ENCODE measurements at regions not wholly inside any gene's neighbourhood (a gene's known extent, or its start where the extent isn't known, plus 50 kb on each side); places are given as distances from the start of the nearest gene placed in this dataset.

GRCh38 chr9:82539856-82540579 lies 522.9 kb downstream of the RASEF start:
- peaks cover 0 to 4% (median 0%) of the 10 kb centered on the region in 5 donors for H3K4me1 ChIP-seq (ENCODE audit: control insufficient read depth in 5 of 5, insufficient read depth in 5 of 5, low read length in 5 of 5)
- ATAC-seq (ENCODE audit: insufficient read depth, low FRiP score): no peak
- 48 to 76% methylated on average over 2 of the region's 2 CpGs for WGBS, 2 donors

GRCh38 chr9:82543726-82544125 lies 519.2 kb downstream of the RASEF start:
- no peak for ATAC-seq (ENCODE audit: insufficient read depth, low FRiP score)
- no peak overlapping the region for H3K9ac ChIP-seq (ENCODE audit: insufficient read depth in 1 of 2, low read length in 2 of 2)
- H3K27ac ChIP-seq (ENCODE audit: low read depth in 1 of 2, low read length in 1 of 2): no peak overlapping the region

More at GRCh38 chr9:82539856-82540579, 522.9 kb downstream of the RASEF start:
- DNase-seq: no peak
- Histone ChIP-seq H3K27me3 (ENCODE audit: control insufficient read depth in 3 of 3, insufficient read depth in 3 of 3, low read length in 2 of 3) (no peaks in the 10 kb centered on the region), H3K9ac (ENCODE audit: insufficient read depth in 1 of 2, low read length in 2 of 2) (no peak overlapping the region), H3K36me3 (ENCODE audit: control insufficient read depth in 4 of 4, insufficient read depth in 4 of 4, low read length in 4 of 4) (no peaks in the 10 kb centered on the region), H3K27ac (ENCODE audit: low read depth in 1 of 2, low read length in 1 of 2) (no peak overlapping the region), H3K4me3 (no peak overlapping the region), H3K9me3 (ENCODE audit: control insufficient read depth in 4 of 4, insufficient read depth in 3 of 4, low read length in 3 of 4) (no peaks in the 10 kb centered on the region)
- TF ChIP-seq CTCF (IDR thresholded peaks at IDR 0.05; ENCODE audit: control extremely low read depth, extremely low read depth): no peak

GRCh38 chr9:82546136-82546535 lies 516.8 kb downstream of the RASEF start:
- H3K36me3 ChIP-seq (ENCODE audit: control insufficient read depth in 4 of 4, insufficient read depth in 4 of 4, low read length in 4 of 4): no peaks in the 10 kb centered on the region
- no peak overlapping the region for H3K27ac ChIP-seq (ENCODE audit: low read depth in 1 of 2, low read length in 1 of 2)
- no peaks in the 10 kb centered on the region for H3K9me3 ChIP-seq (ENCODE audit: control insufficient read depth in 4 of 4, insufficient read depth in 3 of 4, low read length in 3 of 4)
- no peak overlapping the region for H3K9ac ChIP-seq (ENCODE audit: insufficient read depth in 1 of 2, low read length in 2 of 2)
- DNase-seq (peak in 2 of 3 donors; percentile 71 to 77), ATAC-seq (ENCODE audit: insufficient read depth, low FRiP score) (no peak)
- TF ChIP-seq CTCF (IDR thresholded peaks at IDR 0.05; ENCODE audit: control extremely low read depth, extremely low read depth): no peak
- no peak overlapping the region for H3K4me3 ChIP-seq
- H3K27me3 ChIP-seq (ENCODE audit: control insufficient read depth in 3 of 3, insufficient read depth in 3 of 3, low read length in 2 of 3): no peaks in the 10 kb centered on the region
- H3K4me1 ChIP-seq (ENCODE audit: control insufficient read depth in 5 of 5, insufficient read depth in 5 of 5, low read length in 5 of 5): peaks cover 0 to 17% (median 3%) of the 10 kb centered on the region in 5 donors

More at GRCh38 chr9:82543726-82544125, 519.2 kb downstream of the RASEF start:
- no peak for TF ChIP-seq CTCF (IDR thresholded peaks at IDR 0.05; ENCODE audit: control extremely low read depth, extremely low read depth)
- no peaks in the 10 kb centered on the region for H3K36me3 ChIP-seq (ENCODE audit: control insufficient read depth in 4 of 4, insufficient read depth in 4 of 4, low read length in 4 of 4)
- H3K4me3 ChIP-seq: no peak overlapping the region
- peaks cover 0 to 17% (median 3%) of the 10 kb centered on the region in 5 donors for H3K4me1 ChIP-seq (ENCODE audit: control insufficient read depth in 5 of 5, insufficient read depth in 5 of 5, low read length in 5 of 5)
- no peaks in the 10 kb centered on the region for H3K27me3 ChIP-seq (ENCODE audit: control insufficient read depth in 3 of 3, insufficient read depth in 3 of 3, low read length in 2 of 3)
- DNase-seq: no peak
- H3K9me3 ChIP-seq (ENCODE audit: control insufficient read depth in 4 of 4, insufficient read depth in 3 of 4, low read length in 3 of 4): no peaks in the 10 kb centered on the region

- H3K27ac ChIP-seq (ENCODE audit: low read depth in 1 of 2, low read length in 1 of 2): no peak overlapping the region
- H3K4me3 ChIP-seq: no peak overlapping the region
- TF ChIP-seq CTCF (IDR thresholded peaks at IDR 0.05; ENCODE audit: control extremely low read depth, extremely low read depth): no peak
- WGBS, 2 donors: 82 to 87% methylated on average over 1 of the region's 1 CpG
- ATAC-seq (ENCODE audit: insufficient read depth, low FRiP score) (no peak), DNase-seq (peak in 1 of 3 donors; percentile 21)
- peaks cover 0 to 20% (median 3%) of the 10 kb centered on the region in 5 donors for H3K4me1 ChIP-seq (ENCODE audit: control insufficient read depth in 5 of 5, insufficient read depth in 5 of 5, low read length in 5 of 5)
- no peak overlapping the region for H3K9ac ChIP-seq (ENCODE audit: insufficient read depth in 1 of 2, low read length in 2 of 2)
- no peaks in the 10 kb centered on the region for H3K27me3 ChIP-seq (ENCODE audit: control insufficient read depth in 3 of 3, insufficient read depth in 3 of 3, low read length in 2 of 3)
- H3K9me3 ChIP-seq (ENCODE audit: control insufficient read depth in 4 of 4, insufficient read depth in 3 of 4, low read length in 3 of 4): no peaks in the 10 kb centered on the region
- H3K36me3 ChIP-seq (ENCODE audit: control insufficient read depth in 4 of 4, insufficient read depth in 4 of 4, low read length in 4 of 4): no peaks in the 10 kb centered on the region
These were observed 514.9 kb downstream of the RASEF start for GRCh38 chr9:82547995-82548394.

All from lung (tissue), 11 donors.